HepG2 (cell line): ENCODE measurements at regions not wholly inside any gene's neighbourhood (a gene's known extent, or its start where the extent isn't known, plus 50 kb on each side); places are given as distances from the start of the nearest gene placed in this dataset.

ENCODE experiments used
- ATAC-seq: fragments of 200-7000 bp; cut with Tn5 transposase; 3 replicates; pipeline ENCODE4 v1.9.1; 2020; ENCODE audit warnings: mild to moderate bottlenecking, moderate library complexity
- BruUV-seq: library from RNA; stranded (reverse); fragments of 400-500 nt; replicated peaks from 2 replicates; lab custom pipeline; 2021; lab: Mats Ljungman, UMichigan
- CTCF ChIA-PET: fragments of 300-600 bp; formaldehyde crosslinking; extraction: SDS; loops from one replicate; lab custom pipeline; 2021; ENCODE audit warnings: low total read pairs, inconsistent platforms, low intra/inter-chr PET ratio; lab: Yijun Ruan, JAX
- POLR2A ChIA-PET: fragments of 350-600 bp; sonication (Branson Sonifier 250); formaldehyde crosslinking; loops from one replicate; lab custom pipeline; 2020; ENCODE audit warnings: antibody characterized with exemption, inconsistent platforms; lab: Yijun Ruan, JAX
- DNase-seq: peaks from one replicate; pipeline ENCODE4 v3.0.0-alpha.2; 2015; ENCODE audit warnings: low spot score
- FAIRE-seq: peaks from 3 replicates; lab custom pipeline; 2011; peaks lifted over from hg19 to GRCh38; lab: Jason Lieb, UNC
- H2AFZ ChIP-seq: one replicate; pipeline ENCODE4 v1.6.1; 2011; ENCODE audit warnings: low read length, inconsistent platforms
- H3K27ac ChIP-seq: fragments of 300-600 bp; 3 replicates; pipeline ENCODE4 v1.8.0; 2011; ENCODE audit warnings: mixed run types, mild to moderate bottlenecking, mixed read lengths, low read length, inconsistent platforms; ENCODE audit not compliant: insufficient read depth; ENCODE audit errors: extremely low read length
- H3K27me3 ChIP-seq, 2 experiments: fragments of 200-600 bp in 1 of 2; 2 replicates in 1 of 2; 3 replicates in 1 of 2; pipeline versions ENCODE4 v1.6.0 to v1.8.0; 2011; ENCODE audit warnings: low read length in 2 of 2, mild to moderate bottlenecking in 2 of 2, moderate library complexity in 2 of 2, inconsistent platforms in 1 of 2; ENCODE audit not compliant: insufficient read depth in 2 of 2, control insufficient read depth in 1 of 2
- H3K36me3 ChIP-seq, 2 experiments: fragments of 200-600 bp in 1 of 2; replicated peaks in 1 of 2; 2 replicates in 1 of 2; 3 replicates in 1 of 2; pipeline versions ENCODE4 v1.5.1 to v1.8.0; 2011; ENCODE audit warnings: low read length in 2 of 2, inconsistent platforms in 1 of 2; ENCODE audit not compliant: insufficient read depth in 2 of 2, control insufficient read depth in 1 of 2
- H3K4me1 ChIP-seq: 2 replicates; pipeline ENCODE4 v1.5.1; 2012; ENCODE audit warnings: low read length, inconsistent platforms; ENCODE audit not compliant: insufficient read depth
- H3K4me2 ChIP-seq: 2 replicates; pipeline ENCODE4 v1.6.0; 2011; ENCODE audit warnings: low read depth, low read length, inconsistent platforms
- H3K4me3 ChIP-seq, 3 experiments: fragments of 200-600 bp in 1 of 3; sonication (generic), shearing (Covaris generic) in 1 of 3; replicated peaks in 1 of 3; 2 replicates each; pipeline ENCODE4 v1.5.1; 2011 to 2016; ENCODE audit warnings: low read length in 3 of 3, inconsistent platforms in 2 of 3, low read depth in 2 of 3, mild to moderate bottlenecking in 2 of 3, control low read depth in 1 of 3, mixed read lengths in 1 of 3; ENCODE audit not compliant: insufficient read depth in 1 of 3
- H3K79me2 ChIP-seq: one replicate; pipeline ENCODE4 v1.6.1; 2011; ENCODE audit warnings: low read length, inconsistent platforms; ENCODE audit not compliant: insufficient read depth
- H3K9ac ChIP-seq: 2 replicates; pipeline ENCODE4 v1.6.0; 2011; ENCODE audit warnings: mild to moderate bottlenecking, low read depth, low read length, inconsistent platforms; ENCODE audit not compliant: insufficient read depth
- H3K9me3 ChIP-seq: 2 replicates; pipeline ENCODE4 v1.5.1; 2012; ENCODE audit warnings: mild to moderate bottlenecking, low read length
- H4K20me1 ChIP-seq: 2 replicates; pipeline ENCODE4 v1.6.0; 2011; ENCODE audit warnings: inconsistent platforms, mild to moderate bottlenecking, low read length, moderate library complexity; ENCODE audit not compliant: insufficient read depth
- CC2D1A ChIP-seq: sonication (generic); formaldehyde crosslinking; IDR thresholded peaks from 2 replicates; pipeline ENCODE4 v1.8.1; 2023; ENCODE audit warnings: mild to moderate bottlenecking, missing genetic modification reagents
- ELF3 ChIP-seq: IDR thresholded peaks from 2 replicates; pipeline ENCODE4 v1.6.1; 2016; ENCODE audit warnings: missing genetic modification reagents, missing compliant biosample characterization
- MAFF ChIP-seq: IDR thresholded peaks from 2 replicates; pipeline ENCODE4 v1.6.1; 2011; ENCODE audit warnings: low read depth, low read length, improper control_type of control experiment
- MATR3 ChIP-seq: sonication (generic); formaldehyde crosslinking; IDR thresholded peaks from 2 replicates; pipeline ENCODE4 v1.4.0; 2020; ENCODE audit warnings: missing genetic modification reagents
- MED8 ChIP-seq: sonication (generic); formaldehyde crosslinking; IDR thresholded peaks from 2 replicates; pipeline ENCODE4 v1.8.1; 2023; ENCODE audit warnings: mild to moderate bottlenecking, missing genetic modification reagents; ENCODE audit not compliant: insufficient replicate concordance
- MYNN ChIP-seq: sonication (generic); formaldehyde crosslinking; IDR thresholded peaks from 2 replicates; pipeline ENCODE4 v1.4.0; 2020; ENCODE audit warnings: mild to moderate bottlenecking, low read depth, missing genetic modification reagents
- RARG ChIP-seq: sonication (generic); formaldehyde crosslinking; IDR thresholded peaks from 2 replicates; pipeline ENCODE4 v1.4.0; 2020; ENCODE audit warnings: low read depth, mild to moderate bottlenecking, missing genetic modification reagents
- SIN3A ChIP-seq: IDR thresholded peaks from 2 replicates; pipeline ENCODE4 v1.6.1; 2011; ENCODE audit warnings: low read depth, mild to moderate bottlenecking, control low read depth, low read length, borderline replicate concordance
- ZBTB38 ChIP-seq: sonication (generic); formaldehyde crosslinking; IDR thresholded peaks from 2 replicates; pipeline ENCODE4 v1.5.1; 2020; ENCODE audit warnings: mild to moderate bottlenecking, missing genetic modification reagents
- ZBTB42 ChIP-seq: sonication (generic); formaldehyde crosslinking; IDR thresholded peaks from 2 replicates; pipeline ENCODE4 v1.5.0; 2020; ENCODE audit warnings: mild to moderate bottlenecking, missing genetic modification reagents
- ZNF20 ChIP-seq: sonication (generic); formaldehyde crosslinking; IDR thresholded peaks from 2 replicates; pipeline ENCODE4 v1.4.0; 2020; ENCODE audit warnings: mild to moderate bottlenecking, moderate library complexity, missing genetic modification reagents
- ZNF329 ChIP-seq: sonication (generic); formaldehyde crosslinking; IDR thresholded peaks from 2 replicates; pipeline ENCODE4 v1.9.0; 2021; ENCODE audit warnings: low read depth, mild to moderate bottlenecking, missing genetic modification reagents
- ZNF33B ChIP-seq: sonication (generic); formaldehyde crosslinking; IDR thresholded peaks from 2 replicates; pipeline ENCODE4 v1.5.1; 2020; ENCODE audit warnings: mild to moderate bottlenecking, missing genetic modification reagents
- ZNF367 ChIP-seq: sonication (generic); formaldehyde crosslinking; IDR thresholded peaks from 2 replicates; pipeline ENCODE4 v1.4.0; 2020; ENCODE audit warnings: missing genetic modification reagents, borderline replicate concordance
- ZNF414 ChIP-seq: sonication (generic); formaldehyde crosslinking; IDR thresholded peaks from 2 replicates; pipeline ENCODE4 v1.5.0; 2020; ENCODE audit warnings: missing genetic modification reagents
- ZNF44 ChIP-seq: sonication (generic); formaldehyde crosslinking; IDR thresholded peaks from 2 replicates; pipeline ENCODE4 v1.5.1; 2020; ENCODE audit warnings: mild to moderate bottlenecking, missing genetic modification reagents
- ZNF557 ChIP-seq: sonication (generic); formaldehyde crosslinking; IDR thresholded peaks from 2 replicates; pipeline ENCODE4 v1.4.0; 2020; ENCODE audit warnings: missing genetic modification reagents
- ZNF589 ChIP-seq: sonication (generic); formaldehyde crosslinking; conservative IDR thresholded peaks from 2 replicates; pipeline ENCODE4 v1.8.0; 2022; ENCODE audit warnings: mild to moderate bottlenecking, moderate library complexity, missing genetic modification reagents
- ZNF644 ChIP-seq: IDR thresholded peaks from 2 replicates; pipeline ENCODE4 v1.6.1; 2016; ENCODE audit warnings: low read depth
- ZNF713 ChIP-seq: sonication (generic); formaldehyde crosslinking; IDR thresholded peaks from 2 replicates; pipeline ENCODE4 v1.4.0; 2020; ENCODE audit warnings: mild to moderate bottlenecking, missing genetic modification reagents
- WGBS: methylation state at CpG from one replicate; pipeline ENCODE4 v1.1.6; 2017; ENCODE audit warnings: low lambda C conversion rate; 5-methylcytosine and 5-hydroxymethylcytosine counted together
- in situ Hi-C: cut with HindIII; loops from 2 replicates; pipeline ENCODE4 v1.10.0; 2017; ENCODE audit warnings: low pct_unique_long_range_greater_than_20kb; ENCODE audit not compliant: extremely low pct_ligation_motif_present
- intact Hi-C: fragments of 100-400 bp; cut with micrococcal nuclease; formaldehyde crosslinking; loops from one replicate; pipeline ENCODE4 v1.10.0; 2022; ENCODE audit not compliant: unreplicated experiment

- Histone ChIP-seq H2AFZ (no peak overlapping the region), H3K4me2 (no peak overlapping the region), H3K27ac (no peak overlapping the region), H3K4me3 (no peak overlapping the region), H4K20me1 (no peaks in the 10 kb centered on the region), H3K79me2 (no peaks in the 10 kb centered on the region), H3K36me3 (no peaks in the 10 kb centered on the region), H3K9ac (no peak overlapping the region), H3K27me3 (no peaks in the 10 kb centered on the region), H3K9me3 (no peaks in the 10 kb centered on the region), H3K4me1 (no peaks in the 10 kb centered on the region)
- 18% methylated on average over 4 of the region's 4 CpGs for WGBS
- DNase-seq (no peak), FAIRE-seq (no peak), ATAC-seq (no peak)
- in situ Hi-C loops (no loop called here), intact Hi-C loops (no loop called here)
- no TSS peak for BruUV-seq
- POLR2A ChIA-PET = no interaction called here
- no peak for TF ChIP-seq MYNN (CRISPR knock-in tag)
- TF ChIP-seq ZNF557 (CRISPR knock-in tag) = no peak
- no peak for TF ChIP-seq RARG (CRISPR knock-in tag)
- no peak for TF ChIP-seq ZNF33B (CRISPR knock-in tag)
- TF ChIP-seq ZNF414 (CRISPR knock-in tag) = no peak
- no peak for TF ChIP-seq ZBTB38 (CRISPR knock-in tag)
- TF ChIP-seq MAFF = no peak
- TF ChIP-seq SIN3A = no peak
- TF ChIP-seq ZNF329 (CRISPR knock-in tag) = no peak
- TF ChIP-seq ZNF589 (CRISPR knock-in tag) = no peak
- no peak for TF ChIP-seq ZNF367
- no peak for TF ChIP-seq MATR3 (CRISPR knock-in tag)
- no peak for TF ChIP-seq MED8
- TF ChIP-seq ELF3 (CRISPR knock-in tag) = no peak
- TF ChIP-seq ZNF644 (CRISPR knock-in tag) = no peak
- TF ChIP-seq ZNF44 (CRISPR knock-in tag) = no peak
- TF ChIP-seq ZNF20 (CRISPR knock-in tag) = no peak
- no peak for TF ChIP-seq ZBTB42 (CRISPR knock-in tag)
- no peak for TF ChIP-seq ZNF713 (CRISPR knock-in tag)
- TF ChIP-seq CC2D1A = no peak
- CTCF ChIA-PET = no interaction called here
Measured at GRCh38 chr7:116439841-116440549, 59.5 kb upstream of the CAV2 start.
